Ammon's horn (tissue), 1 donor: ENCODE measurements at regions not wholly inside any gene's neighbourhood (a gene's known extent, or its start where the extent isn't known, plus 50 kb on each side); places are given as distances from the start of the nearest gene placed in this dataset.

ENCODE experiments used
- DNase-seq: peaks from one replicate; pipeline ENCODE4 v3.0.0-alpha.2; 2016; ENCODE audit warnings: low spot score

DNA sequence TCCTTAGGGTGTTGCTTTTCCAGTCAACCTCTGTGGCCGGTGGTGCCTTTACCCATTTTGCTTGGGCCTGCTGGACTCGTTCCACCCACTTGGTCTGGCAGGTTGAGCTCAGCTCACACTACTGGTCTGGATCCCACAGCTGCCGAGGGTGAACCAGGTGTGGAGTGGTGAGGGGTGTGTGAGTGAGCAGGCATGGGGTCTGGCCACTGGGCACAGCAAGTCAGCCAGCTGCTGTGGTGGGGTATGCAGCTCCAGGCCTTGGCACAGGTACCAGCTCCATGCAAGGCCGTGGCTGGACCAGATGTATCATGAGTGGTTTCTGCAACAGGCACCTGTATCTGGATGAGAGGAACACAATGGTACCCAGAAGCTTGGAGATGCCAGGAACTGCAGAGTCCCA lies 277.6 kb upstream of the KLHL1 start:
- no peak for DNase-seq

- DNase-seq, result no peak
Measured at GRCh38 chr13:70384156-70384555, 275.9 kb upstream of the KLHL1 start.

DNA sequence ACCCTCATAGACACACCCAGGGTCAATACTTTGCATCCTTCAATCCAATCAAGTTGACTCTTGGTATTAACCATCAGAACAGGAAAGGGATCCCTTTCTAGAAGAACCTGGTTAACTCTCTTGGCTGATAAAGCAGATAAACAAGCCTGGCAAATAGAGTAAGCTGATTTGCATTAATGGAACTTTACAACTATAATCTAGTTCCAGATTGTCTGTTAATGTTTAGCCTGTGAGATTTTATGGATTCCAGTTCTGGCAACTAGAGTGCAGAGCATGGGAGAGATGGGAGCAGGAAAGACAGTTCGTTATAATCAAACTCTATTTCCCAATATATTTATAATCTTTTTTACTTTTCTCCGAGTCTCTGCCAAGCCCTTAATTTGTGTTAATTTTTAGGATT lies 272.6 kb upstream of the KLHL1 start:
- no peak for DNase-seq

DNA sequence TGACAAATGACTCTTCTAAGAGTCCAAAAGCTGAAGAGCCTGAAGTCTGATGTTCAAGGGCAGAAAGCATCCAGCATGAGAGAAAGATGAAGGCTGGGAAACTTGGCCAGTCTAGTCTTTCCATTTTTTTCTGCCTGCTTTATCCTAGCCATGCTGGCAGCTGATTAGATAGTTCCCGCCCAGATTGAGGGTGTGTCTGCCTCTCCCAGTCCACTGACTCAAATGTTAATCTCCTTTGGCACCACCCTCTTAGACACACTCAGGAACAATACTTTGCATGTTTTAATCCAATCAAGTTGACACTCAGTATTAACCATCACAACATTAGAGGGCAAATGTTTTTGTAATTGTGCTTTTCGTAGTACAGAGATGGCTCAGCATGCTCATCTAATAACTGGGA lies 267.5 kb upstream of the KLHL1 start:
- no peak for DNase-seq

DNA sequence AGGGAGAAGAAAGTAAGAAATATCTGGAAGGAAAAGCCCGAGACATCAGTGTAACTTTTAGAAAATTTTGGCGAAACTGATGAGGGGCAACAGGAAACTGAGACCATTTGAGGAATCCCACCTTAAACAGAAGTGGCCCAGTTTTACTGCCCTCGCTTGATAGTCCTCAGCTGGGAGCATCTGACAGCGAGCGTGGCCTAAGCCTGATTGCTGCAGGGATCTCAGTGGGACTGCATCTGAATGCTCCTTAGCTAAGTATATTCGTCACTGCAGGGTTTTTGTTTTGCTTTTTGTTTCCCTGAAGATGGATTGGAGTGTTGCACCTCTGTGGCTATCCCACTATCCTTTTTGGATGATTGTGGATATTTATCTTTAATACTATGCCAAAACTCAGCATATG lies 262.7 kb upstream of the KLHL1 start:
- no peak for DNase-seq

DNA sequence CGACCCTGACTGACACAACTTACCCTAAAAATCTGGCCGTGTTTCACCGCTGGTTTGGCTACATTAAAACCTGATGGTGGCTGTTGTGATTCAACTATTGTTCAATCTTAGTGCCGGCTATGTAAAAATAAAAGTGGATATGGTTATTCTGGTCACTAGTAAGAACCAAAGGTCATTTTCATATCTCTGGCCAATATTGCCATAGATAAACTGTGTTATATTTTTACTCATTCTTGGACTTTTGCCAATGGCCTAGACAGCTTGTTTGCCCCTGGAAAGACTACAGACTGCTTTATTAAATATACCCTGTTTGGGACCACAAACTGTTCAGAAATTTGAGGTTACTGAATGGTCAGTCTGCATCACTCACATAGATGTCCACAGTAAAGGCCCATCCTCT lies 258.5 kb upstream of the KLHL1 start:
- DNase-seq, result no peak

DNA sequence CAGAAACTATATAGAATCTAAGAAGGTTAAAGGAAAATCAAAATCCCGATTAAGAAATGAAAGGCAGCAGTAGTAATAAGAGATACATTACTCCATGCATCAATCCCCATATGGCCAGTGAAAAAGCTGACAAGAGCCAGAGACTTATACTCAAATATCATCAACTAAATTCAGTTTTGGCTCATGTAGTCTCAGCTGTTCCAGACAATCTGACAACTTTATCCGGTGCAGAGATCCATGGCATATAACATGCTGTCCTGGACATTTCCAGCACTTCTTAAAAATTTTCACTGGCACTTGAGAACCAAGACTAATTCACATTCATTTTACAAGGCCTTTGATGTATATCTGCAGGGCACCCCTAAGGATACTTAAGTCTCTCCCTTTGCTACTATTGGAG lies 255.7 kb upstream of the KLHL1 start:
- DNase-seq, result no peak

DNA sequence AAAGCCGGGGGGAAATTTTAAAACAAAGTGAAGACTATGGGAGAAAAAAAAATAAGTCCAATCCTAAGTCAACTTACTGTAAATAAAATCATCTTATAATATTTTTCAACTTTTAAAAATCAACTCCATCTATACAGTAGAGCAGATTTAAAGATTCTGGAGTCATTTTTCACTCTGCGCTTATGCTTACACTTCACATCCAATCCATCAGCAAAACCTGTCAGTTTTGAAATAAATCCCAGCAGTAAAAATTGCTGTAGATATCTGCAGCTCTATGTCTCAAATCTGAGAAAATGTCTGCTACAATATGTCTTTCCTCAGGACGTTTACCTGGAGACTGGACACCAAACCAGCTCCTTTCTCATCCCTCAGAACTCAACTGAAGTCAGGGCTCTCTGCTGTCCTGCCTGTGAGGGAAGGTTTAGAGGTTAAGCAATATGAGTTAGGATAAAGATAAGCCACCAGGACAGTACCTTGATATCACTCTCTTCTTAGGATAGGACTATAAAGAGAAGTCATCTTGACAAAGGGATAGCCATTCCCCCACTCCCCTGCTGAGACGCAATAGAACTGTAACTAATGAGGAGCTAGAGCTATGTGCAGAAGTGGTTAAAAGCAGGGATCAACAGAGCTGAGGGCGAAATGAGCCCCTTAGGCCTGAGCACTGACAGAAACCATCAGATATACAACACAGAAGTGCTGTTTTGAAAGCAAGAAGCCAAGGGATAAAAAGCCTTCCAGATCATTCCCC lies 254.7 kb upstream of the KLHL1 start:
- no peak for DNase-seq

DNA sequence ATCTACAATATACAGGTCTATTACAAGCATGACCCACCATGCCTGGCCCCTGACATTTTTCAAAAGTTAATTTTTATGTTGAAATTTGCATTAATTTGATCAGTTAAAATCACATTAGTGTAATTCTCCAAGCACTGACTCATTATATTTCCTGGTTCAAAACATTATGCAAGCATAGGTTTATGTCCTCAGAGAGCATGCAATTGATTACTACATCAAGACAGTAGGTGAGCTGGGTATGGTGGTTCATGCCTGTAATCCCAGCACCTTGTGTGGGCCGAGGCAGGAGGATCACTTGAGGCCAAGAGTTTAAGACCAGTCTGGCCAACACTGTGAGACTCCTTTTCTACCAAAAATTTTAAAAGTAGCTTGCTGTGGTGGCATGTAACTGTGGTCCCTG lies 248.8 kb upstream of the KLHL1 start:
- no peak for DNase-seq

DNA sequence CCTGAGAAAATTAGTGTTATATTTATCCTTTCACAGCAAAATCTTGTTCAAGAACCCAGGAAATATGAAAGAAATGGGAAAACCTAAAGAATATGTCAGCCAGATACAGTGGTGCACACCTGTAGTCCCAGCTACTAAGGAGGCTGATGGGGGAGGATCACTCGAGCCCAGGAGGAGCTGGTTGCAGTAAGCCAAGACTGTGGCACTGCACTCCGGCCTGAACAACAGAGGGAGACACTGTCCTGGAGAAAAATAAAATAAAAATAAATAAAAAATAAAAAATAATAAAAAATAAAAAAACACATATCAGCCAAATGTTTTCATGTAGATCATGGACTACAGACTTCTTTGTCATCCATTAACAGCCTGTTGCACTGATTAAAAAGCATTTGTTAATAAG lies 244.8 kb upstream of the KLHL1 start:
- DNase-seq, result no peak

DNA sequence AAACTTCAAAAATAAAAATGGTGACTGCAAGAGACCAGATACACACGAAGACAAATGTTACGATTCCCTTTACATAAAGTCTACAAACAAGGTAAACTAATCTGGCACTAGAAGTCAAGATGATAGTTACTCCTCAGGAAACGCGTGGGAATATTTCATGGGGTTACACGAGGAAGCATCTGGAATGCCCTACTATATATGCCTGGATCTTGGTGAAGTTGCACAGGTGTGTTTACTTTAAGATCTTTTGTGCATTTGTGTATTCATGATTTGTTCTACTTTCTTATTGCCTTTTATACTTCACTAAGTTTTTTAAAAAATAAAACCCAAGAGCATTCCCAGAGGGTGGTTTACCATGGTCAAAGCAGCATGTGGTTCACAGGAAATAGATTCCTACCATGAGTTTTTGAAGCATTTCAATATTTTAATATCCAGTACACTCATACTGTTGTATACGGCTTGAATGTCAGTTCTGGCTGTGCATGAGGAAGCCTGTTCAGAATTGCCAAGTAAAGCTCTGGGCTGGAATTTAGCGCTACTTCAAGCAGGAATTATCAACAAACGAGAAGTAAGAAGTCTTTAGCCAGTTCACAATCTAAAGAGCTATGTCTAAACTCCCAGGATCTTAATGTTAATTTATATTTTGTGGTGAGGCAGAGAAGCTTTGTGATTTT lies 239.8 kb upstream of the KLHL1 start:
- DNase-seq, result no peak

- DNase-seq, result no peak
Measured at GRCh38 chr13:70339738-70340137, 231.5 kb upstream of the KLHL1 start.

DNA sequence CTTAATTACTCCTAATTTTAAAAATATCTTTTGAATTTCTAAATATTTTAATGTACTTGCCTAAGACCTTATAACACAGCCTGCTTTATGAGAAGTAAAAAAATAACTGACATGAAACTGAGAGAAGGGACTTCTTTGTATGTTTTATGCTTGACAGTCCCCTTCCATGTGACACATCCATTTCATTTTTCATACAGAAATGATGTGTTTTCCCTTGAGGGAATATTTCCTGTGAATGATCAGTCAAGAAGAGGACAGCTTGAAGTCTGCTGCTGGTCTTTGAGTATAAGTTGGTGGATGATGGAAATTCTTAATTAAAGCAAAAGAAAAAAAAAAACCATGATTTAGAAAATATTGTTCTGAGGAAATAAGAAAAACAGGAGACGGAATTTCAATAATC lies 230.4 kb upstream of the KLHL1 start:
- no peak for DNase-seq

GRCh38 chr13:70336866-70337265 lies 228.6 kb upstream of the KLHL1 start:
- DNase-seq, result no peak

DNA sequence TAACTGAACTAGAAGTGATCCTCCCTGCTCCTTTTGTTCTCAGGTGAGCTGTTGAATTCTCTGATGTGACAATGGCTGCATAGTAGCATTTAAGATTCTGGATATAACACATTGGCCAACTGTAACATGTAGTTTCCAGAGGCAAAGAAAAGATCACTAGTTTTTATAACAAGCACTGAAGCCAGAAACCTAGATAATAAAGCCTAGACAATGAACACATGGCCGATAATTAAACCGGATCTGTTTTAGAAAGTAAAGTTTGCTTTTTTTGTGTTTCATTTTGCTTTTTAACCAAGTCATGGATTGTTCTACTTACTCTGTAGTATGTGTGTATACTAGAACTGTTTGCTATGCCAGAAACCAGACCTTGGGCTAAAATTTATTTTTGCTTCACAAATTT lies 225.5 kb upstream of the KLHL1 start:
- DNase-seq, result no peak

- no peak for DNase-seq
Measured at GRCh38 chr13:70330697-70331361, 222.6 kb upstream of the KLHL1 start.

DNA sequence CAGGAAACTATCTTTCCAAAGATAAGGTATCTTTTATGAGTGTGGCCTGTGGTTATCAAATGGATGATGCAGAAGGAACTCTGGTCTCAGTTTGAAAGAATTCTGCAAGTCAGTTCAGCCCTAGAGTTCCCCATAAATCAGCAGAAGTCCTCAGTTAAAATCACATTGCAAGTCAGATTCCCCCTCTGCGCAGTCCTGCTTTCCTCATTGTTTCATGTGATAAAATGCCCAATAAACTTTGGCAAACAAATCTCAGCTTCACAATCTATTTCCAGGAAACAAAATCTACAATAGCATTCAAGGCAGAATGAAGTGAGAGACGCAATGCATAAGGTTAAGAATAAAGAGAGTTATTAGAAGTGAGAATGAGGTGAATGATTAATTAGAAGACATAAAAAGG lies 216.3 kb upstream of the KLHL1 start:
- no peak for DNase-seq

- no peak for DNase-seq
Measured at GRCh38 chr13:70311191-70311590, 202.9 kb upstream of the KLHL1 start.

DNA sequence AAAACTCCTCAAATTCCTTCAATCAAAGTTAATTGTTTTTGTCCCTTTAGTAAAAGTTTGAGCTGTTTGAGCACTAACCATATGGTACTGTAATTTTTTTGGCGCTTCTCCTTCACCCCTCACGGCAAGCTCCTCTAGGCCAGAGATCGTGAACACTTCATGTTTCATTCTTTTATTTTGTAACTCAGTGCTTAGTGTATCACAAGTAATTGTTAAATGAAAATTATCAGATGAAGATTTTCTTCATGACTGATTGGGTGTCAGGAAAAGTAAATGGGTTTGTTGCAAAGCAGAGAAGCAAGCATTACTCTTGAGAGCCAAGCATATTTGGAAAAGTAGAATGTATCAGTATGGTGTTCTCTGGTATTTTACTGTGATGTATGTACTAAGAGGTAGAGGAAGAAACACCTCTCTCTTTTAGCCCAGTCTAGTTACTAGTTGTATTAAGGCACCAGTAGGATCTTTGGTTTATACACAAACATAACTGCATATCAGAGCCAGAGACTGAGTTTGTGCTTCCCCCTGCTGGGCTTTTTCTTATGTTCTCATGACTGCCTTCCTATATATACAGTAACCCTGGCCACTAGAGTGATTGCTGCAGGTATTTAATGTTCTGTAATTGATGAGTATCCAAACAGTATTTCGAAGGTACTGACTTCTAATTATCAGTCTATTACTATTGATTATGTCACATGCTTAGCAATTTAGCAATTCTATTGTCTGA lies 202.3 kb upstream of the KLHL1 start:
- peak; percentile 37 for DNase-seq

- DNase-seq, result no peak
Measured at GRCh38 chr13:70297189-70297616, 189.0 kb upstream of the KLHL1 start.

DNA sequence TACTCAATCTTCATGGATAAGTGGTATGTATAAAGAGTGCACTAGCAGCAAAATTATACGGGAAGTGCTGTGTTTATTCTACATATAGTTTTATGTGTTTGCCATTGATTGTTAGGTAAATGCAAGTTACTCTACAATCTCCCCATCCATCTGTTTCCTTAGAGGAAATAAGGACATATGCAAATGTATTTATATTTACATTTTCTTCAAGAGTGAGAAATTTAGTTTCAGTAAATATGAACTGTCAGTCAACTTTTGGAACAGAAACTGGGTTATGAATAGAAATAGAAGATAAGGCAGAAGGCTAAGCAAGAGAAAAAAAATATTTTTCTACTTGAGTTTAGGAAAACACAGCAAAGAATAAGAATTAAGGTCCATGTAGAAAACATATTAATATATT lies 176.1 kb upstream of the KLHL1 start:
- no peak for DNase-seq

- DNase-seq, result no peak
Measured at GRCh38 chr13:70275841-70276240, 167.6 kb upstream of the KLHL1 start.
